Epidermal melanocyte (primary cell): ENCODE measurements at regions not wholly inside any gene's neighbourhood (a gene's known extent, or its start where the extent isn't known, plus 50 kb on each side); places are given as distances from the start of the nearest gene placed in this dataset.

ENCODE experiments used
- DNase-seq: peaks from one replicate; pipeline ENCODE4 v3.0.0; 2011; ENCODE audit warnings: low spot score; ENCODE audit not compliant: insufficient read length

- DNase-seq = no peak
Measured at GRCh38 chrX:7283741-7284140, 135.8 kb upstream of the PUDP start.

DNA sequence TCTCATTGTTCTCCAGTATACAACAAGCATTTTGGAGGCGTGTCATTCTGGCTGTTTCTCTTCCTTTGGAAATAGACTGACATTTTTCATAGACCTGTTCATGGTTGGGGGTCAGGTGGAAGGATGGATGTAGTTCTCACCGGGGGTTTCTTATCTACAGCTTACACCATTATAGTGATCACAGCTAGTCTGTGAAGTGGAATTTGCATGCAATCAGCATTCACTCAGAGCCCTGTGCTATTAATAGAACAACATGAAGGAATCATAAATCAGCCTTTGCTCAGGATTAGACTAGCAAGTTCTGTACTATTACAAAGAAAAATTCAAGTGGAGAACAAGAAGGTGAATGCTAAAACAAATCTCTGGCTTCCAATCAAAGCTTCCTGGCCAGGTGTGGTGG lies 132.6 kb upstream of the PUDP start:
- DNase-seq = no peak

DNA sequence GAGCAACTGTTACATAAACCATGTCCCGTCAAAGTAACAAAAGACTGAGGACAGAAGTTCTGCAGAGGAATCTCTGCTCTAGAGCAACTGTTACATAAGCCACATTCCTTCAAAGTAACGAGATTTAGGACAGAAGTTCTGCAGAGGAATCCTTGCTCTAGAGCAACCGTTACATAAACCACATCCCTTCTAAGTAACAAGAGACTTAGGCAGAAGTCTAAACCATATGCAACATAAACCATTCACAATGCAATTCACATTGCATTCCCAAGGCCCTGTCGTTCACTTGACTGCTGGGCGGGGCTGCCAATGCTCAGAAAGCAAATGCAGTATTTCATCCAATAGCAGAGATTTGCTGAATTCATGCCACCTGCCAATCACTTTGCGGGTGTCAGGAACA lies 124.4 kb upstream of the PUDP start:
- no peak for DNase-seq

DNA sequence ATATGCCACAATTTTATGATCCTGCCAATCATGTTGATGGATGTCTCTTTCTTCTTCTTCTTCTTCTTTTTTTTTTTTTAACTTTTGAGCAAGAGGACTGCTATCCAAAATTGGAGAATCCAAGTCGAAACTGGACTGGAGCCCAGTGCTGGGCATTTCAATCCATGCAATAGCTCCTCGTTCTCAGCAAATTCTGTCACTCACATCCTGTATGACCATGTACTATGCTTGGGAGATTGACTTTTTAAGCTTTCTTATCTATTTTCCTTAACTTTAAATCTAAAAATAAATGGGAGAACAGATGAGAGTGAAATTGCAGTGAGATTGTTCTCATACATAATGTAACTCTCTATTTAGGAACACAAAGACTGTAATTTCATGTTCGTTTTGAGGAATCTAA lies 123.0 kb upstream of the PUDP start:
- DNase-seq = no peak

GRCh38 chrX:7269991-7270390 lies 122.0 kb upstream of the PUDP start:
- no peak for DNase-seq

DNA sequence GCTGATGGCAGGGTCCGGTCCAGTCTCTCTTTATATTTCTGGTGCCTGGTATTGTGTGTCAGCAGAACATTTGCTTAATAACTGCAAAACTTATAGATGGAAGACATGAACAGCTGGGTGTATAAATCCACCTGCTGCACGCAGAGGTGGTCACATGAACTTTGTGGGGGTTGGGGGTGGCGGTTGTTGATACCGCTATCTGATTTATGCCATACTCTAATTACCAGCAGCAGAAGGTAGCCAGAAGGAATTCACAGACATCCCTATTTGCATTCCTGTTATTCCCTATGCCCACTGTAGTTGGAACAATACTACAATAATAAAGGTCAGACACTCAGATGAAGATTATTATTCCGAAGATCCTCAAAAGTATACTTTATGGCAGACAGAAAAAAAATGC lies 121.6 kb upstream of the PUDP start:
- no peak for DNase-seq

GRCh38 chrX:7266288-7266687 lies 118.3 kb upstream of the PUDP start:
- no peak for DNase-seq

GRCh38 chrX:7264399-7264798 lies 116.4 kb upstream of the PUDP start:
- DNase-seq = no peak

DNA sequence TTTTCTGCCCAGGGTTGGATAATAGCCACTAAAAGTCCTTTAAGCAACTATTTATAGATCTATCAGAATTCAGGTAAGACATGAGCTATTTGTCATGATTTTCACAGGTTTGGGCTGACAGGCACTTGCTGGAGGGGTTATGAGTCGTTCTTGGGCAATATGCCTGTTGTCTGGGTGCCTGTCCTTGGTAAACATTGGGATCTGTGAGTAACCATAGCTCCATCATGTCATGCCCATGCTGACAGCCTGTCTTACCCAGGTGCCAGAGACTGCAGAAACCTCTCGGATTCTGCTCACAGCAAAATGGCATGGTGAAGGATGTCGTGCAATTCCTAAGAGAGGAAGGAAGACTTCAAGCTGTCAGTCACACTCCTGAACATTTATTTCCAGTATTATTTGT lies 116.0 kb upstream of the PUDP start:
- no peak for DNase-seq

DNA sequence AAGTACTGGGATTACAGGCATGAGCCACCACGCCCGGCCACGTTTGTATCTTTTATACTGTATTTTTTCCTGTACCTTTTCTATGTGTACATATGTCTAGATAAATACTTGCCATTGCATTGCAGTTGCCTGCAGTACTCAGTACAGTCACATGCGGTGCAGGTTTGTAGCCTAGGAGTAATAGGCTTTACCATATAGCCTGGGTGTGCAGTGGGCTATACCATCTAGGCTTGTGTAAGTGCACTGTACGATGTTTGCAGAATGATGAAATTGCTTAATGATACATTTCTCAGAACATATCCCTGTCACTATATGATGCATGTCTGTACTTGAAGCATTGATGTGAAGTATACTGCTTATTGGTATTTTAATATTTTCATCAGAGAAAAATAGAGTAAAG lies 115.4 kb upstream of the PUDP start:
- no peak for DNase-seq

DNA sequence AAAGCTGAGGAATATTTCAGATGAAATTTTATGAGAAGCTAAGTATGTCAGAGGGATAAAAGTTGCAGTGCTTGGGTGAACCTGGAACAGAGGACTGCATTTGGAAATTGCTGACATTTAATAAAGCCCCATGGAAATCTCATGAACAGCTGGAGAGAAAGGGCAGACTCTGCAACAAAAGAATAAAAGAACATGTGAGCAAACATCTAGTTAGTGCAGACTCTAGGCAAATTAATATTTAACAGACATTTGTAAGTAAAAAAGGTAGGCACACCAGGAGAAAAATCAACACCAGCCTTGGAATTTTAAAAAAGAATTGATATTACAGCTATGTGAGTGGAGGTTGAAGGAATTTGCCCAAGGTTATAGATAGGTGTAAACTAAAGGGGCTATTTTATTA lies 114.6 kb upstream of the PUDP start:
- no peak for DNase-seq

DNA sequence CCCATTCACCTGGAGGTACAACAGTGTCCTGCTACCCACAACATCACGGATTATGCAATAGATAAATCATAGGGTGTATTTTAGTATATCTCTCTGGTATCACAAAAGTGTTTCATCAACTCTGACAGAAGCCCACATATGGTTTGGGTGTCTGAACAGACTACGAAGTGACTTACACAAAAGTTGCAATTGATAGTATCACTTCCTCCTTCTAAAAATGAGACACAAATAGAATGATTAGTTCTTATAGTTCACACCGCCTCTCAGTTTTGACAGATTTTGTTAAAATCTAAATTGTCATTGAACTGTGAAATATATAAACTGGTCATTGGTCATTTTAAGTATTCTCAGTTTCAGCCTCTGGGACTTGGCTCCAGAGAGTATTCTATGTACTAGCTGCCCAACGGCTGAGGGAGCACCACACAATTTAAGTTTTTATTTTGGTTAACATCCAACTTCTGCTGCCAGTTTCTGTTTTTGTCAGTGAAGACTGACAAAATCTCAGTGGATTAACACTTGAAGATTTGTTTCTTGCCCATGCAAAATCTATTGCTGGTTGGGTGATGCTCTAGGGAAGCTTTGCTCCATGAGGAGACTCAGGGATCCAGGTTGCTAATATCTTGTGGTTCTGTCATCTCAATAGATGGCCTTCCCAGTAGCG lies 113.8 kb upstream of the PUDP start:
- no peak for DNase-seq

- DNase-seq = no peak
Measured at GRCh38 chrX:7254144-7254543, 106.2 kb upstream of the PUDP start.

GRCh38 chrX:7253565-7253964 lies 105.6 kb upstream of the PUDP start:
- no peak for DNase-seq

DNA sequence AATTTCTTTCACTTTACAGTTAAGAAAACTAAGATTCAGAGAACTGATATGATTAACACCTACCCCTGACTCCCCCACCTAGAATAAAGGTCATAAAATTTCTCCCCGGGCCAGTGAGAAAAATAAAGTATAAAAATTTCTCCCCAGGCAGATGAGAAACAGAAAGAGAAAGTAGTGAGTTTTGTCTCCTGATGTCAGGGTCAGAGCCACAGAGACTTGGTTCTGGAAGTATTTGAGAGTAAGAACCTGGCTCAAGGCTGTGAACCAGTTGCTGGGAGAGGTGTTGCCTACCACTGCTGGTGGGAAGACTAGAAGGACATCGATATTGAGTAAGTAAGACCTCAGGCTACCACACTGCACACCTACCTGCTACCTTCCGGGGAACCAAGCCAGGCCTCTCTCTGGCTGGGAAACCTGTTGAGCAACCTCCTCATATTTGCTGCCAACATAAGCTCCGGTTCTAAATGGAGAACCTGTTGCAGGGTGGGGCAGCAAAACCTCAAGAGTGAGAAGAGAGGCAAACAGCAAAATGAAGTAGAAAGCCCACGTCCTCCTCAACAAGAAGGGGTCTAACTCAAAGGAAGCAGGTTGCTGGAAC lies 104.2 kb upstream of the PUDP start:
- DNase-seq = no peak

GRCh38 chrX:7247346-7247745 lies 99.4 kb upstream of the PUDP start:
- DNase-seq = no peak

GRCh38 chrX:7244405-7244804 lies 96.5 kb upstream of the PUDP start:
- no peak for DNase-seq

DNA sequence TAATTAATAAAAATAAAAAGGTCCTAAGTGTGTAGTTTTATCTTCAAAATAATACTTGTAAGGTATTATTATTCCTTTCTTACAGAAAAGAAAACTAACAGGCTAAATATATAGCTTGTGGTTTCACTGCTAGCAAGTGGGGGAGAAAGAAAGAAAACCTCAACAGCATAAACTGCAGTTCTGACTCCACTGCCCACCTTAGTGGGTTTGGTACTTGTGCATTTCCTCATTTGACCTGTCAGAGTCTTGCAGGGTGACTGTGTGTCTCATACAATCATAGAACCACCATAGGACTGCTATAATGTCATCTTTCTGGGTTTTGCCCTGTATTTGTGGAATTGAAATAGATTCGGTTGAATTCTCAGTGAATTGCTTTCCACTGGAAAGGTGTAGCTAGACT lies 94.7 kb upstream of the PUDP start:
- no peak for DNase-seq

DNA sequence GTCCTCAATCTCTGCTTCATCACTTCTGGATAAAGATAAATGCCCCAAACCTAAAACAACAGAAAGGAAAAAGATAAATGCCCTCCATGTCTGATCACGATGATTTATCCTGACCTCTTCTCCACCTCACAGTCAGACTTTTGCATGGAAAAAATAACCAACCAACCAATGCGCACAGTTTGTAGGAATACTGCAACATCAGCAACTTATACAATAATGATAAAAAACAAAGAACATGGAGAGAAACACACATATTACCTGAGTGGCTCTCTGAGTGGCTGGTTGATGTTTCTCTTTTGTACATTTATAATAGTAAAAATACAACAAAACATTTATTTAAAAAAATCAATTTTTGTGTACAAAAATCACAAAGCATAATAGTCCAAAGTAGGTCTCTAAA lies 93.0 kb upstream of the PUDP start:
- DNase-seq = no peak

GRCh38 chrX:7235071-7235470 lies 87.1 kb upstream of the PUDP start:
- DNase-seq = no peak

GRCh38 chrX:7233580-7234406 lies 85.8 kb upstream of the PUDP start:
- DNase-seq = no peak

- no peak for DNase-seq
Measured at GRCh38 chrX:7228226-7228625, 80.3 kb upstream of the PUDP start.

DNA sequence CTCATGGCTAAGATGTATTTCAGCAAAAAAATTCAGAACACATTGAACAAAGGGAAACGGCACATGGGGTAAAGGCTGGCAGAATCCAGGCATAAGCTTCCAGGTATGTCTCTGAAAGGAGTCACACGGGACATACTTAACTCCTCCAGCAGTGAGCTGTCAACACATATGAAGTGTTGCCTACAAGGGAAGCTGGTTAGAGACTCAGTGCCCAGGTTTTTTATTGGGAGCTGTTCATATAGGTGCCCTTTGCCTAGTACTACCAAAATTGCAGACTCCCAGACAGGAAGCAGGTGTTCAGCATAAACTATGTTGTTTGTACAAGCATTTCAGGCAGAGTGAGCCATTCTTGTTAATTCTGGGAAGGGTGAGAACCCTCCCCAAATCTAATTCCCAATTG lies 77.4 kb upstream of the PUDP start:
- DNase-seq = no peak
